Caco-2 (cell line): ENCODE measurements at regions not wholly inside any gene's neighbourhood (a gene's known extent, or its start where the extent isn't known, plus 50 kb on each side); places are given as distances from the start of the nearest gene placed in this dataset.

Experiments used
- BruUV-seq: library from RNA; stranded (reverse); fragments of 400-500 nt; replicated peaks from 2 replicates; lab custom pipeline; 2021; lab: Mats Ljungman, UMichigan
- CTCF ChIA-PET: fragments of 300-600 bp; sonication (Branson Sonifier 250); formaldehyde crosslinking; loops from one replicate; lab custom pipeline; 2022; ENCODE audit warnings: antibody characterized with exemption; lab: Charles Lee
- POLR2A ChIA-PET: fragments of 300-600 bp; sonication (Branson Sonifier 250); formaldehyde crosslinking; loops from one replicate; lab custom pipeline; 2022; ENCODE audit warnings: antibody characterized with exemption; lab: Charles Lee
- DNase-seq, 2 experiments: peaks; one replicate each; pipeline versions ENCODE4 v3.0.0 to v3.0.0-alpha.2; 2020 to 2022
- H3K27me3 ChIP-seq: replicated peaks from 2 replicates; pipeline ENCODE4 v1.6.0; 2011; ENCODE audit warnings: low read length; ENCODE audit not compliant: control insufficient read depth, insufficient read depth
- H3K36me3 ChIP-seq: 2 replicates; pipeline ENCODE4 v1.5.1; 2011; ENCODE audit warnings: low read length; ENCODE audit not compliant: control insufficient read depth, insufficient read depth
- H3K4me1 ChIP-seq: fragments of 250-450 bp; sonication (Bioruptor Pico); 2 replicates; pipeline ENCODE4 v1.5.1; 2020; ENCODE audit warnings: mild to moderate bottlenecking
- H3K4me3 ChIP-seq: 2 replicates; pipeline ENCODE4 v1.5.1; 2011; ENCODE audit warnings: low read depth, mild to moderate bottlenecking, control low read depth, low read length
- H3K9me3 ChIP-seq: fragments of 250-450 bp; sonication (Bioruptor Pico); 2 replicates; pipeline ENCODE4 v1.5.1; 2020; ENCODE audit warnings: mild to moderate bottlenecking, moderate library complexity
- H3K27ac Mint-ChIP-seq: one replicate; pipeline ENCODE4 v1.8.0; 2022; ENCODE audit warnings: mixed read lengths; ENCODE audit not compliant: unreplicated experiment
- H3K27me3 Mint-ChIP-seq: one replicate; pipeline ENCODE4 v1.8.0; 2022; ENCODE audit warnings: mixed read lengths; ENCODE audit not compliant: insufficient read depth, unreplicated experiment
- H3K36me3 Mint-ChIP-seq: one replicate; pipeline ENCODE4 v1.8.0; 2022; ENCODE audit warnings: mild to moderate bottlenecking, mixed read lengths; ENCODE audit not compliant: insufficient read depth, unreplicated experiment
- H3K4me1 Mint-ChIP-seq: one replicate; pipeline ENCODE4 v1.8.0; 2022; ENCODE audit warnings: low read depth, mixed read lengths; ENCODE audit not compliant: unreplicated experiment
- H3K4me3 Mint-ChIP-seq: one replicate; pipeline ENCODE4 v1.8.0; 2022; ENCODE audit warnings: mild to moderate bottlenecking, moderate library complexity, mixed read lengths; ENCODE audit not compliant: unreplicated experiment
- H3K9me3 Mint-ChIP-seq: one replicate; pipeline ENCODE4 v1.8.0; 2022; ENCODE audit warnings: mixed read lengths; ENCODE audit not compliant: unreplicated experiment
- CTCF ChIP-seq, 2 experiments: fragments of 200-600 bp in 1 of 2; IDR thresholded peaks; 1 replicate in 1 of 2; 2 replicates in 1 of 2; pipeline versions ENCODE4 v1.5.1 to v1.8.0; 2011 to 2022; ENCODE audit warnings: antibody characterized with exemption in 1 of 2, control low read depth in 1 of 2, inconsistent platforms in 1 of 2, low read depth in 1 of 2, low read length in 1 of 2, mild to moderate bottlenecking in 1 of 2, moderate library complexity in 1 of 2; ENCODE audit not compliant: insufficient read depth in 1 of 2, severe bottlenecking in 1 of 2, unreplicated experiment in 1 of 2
- intact Hi-C: fragments of 100-400 bp; cut with micrococcal nuclease; formaldehyde crosslinking; loops from one replicate; pipeline ENCODE4 v1.10.0; 2022; ENCODE audit not compliant: unreplicated experiment

- no TSS peak for BruUV-seq
Measured at GRCh38 chr21:33971492-33972013, 55.9 kb upstream of the ATP5PO start.

GRCh38 chr21:33969581-33969980 is 54.0 kb upstream of the ATP5PO start:
- H3K36me3 Mint-ChIP-seq, result peaks cover 7% of the 10 kb centered on the region
- no peak for DNase-seq
- no peaks in the 10 kb centered on the region for H3K9me3 Mint-ChIP-seq
- BruUV-seq, result no TSS peak
- H3K27ac Mint-ChIP-seq, result peak overlapping the region; percentile 88
- POLR2A ChIA-PET, result interaction anchor here (2.2 kb wide), 1 partner anchor 22 kb away, joined by 5 read pairs; no protein-coding TSS in a partner anchor
- no peak for TF ChIP-seq CTCF (IDR thresholded peaks at IDR 0.05; ENCODE audit: insufficient read depth in 1 of 2, low read depth in 1 of 2, low read length in 1 of 2, severe bottlenecking in 1 of 2, unreplicated experiment in 1 of 2)
- H3K4me3 ChIP-seq, result no peak overlapping the region
- H3K9me3 ChIP-seq, result no peaks in the 10 kb centered on the region
- intact Hi-C loops, result loop anchor here (5.0 kb wide), 1 partner anchor 53 kb away; no protein-coding TSS in a partner anchor
- H3K4me1 ChIP-seq, result peaks cover 72% of the 10 kb centered on the region
- H3K27me3 Mint-ChIP-seq, result no peaks in the 10 kb centered on the region
- peaks cover 50% of the 10 kb centered on the region for H3K4me1 Mint-ChIP-seq
- no peaks in the 10 kb centered on the region for H3K27me3 ChIP-seq
- CTCF ChIA-PET, result no interaction called here
- H3K4me3 Mint-ChIP-seq, result no peak overlapping the region
- no peaks in the 10 kb centered on the region; the same call in 1 of the 2 replicates for H3K36me3 ChIP-seq

More at GRCh38 chr21:33971492-33972013, 55.9 kb upstream of the ATP5PO start:
- no peaks in the 10 kb centered on the region; the same call in 1 of the 2 replicates for H3K36me3 ChIP-seq
- POLR2A ChIA-PET, result interaction anchor here (0.9 to 1.7 kb wide), 2 partner anchors 24 to 39 kb away, joined by 3 to 7 read pairs; no protein-coding TSS in a partner anchor
- Mint-ChIP-seq H3K36me3 (peaks cover 7% of the 10 kb centered on the region), H3K27ac (peak overlapping the region; percentile 88), H3K9me3 (no peaks in the 10 kb centered on the region), H3K27me3 (no peaks in the 10 kb centered on the region), H3K4me3 (peak overlapping the region; percentile 54), H3K4me1 (peaks cover 69% of the 10 kb centered on the region)
- H3K9me3 ChIP-seq, result no peaks in the 10 kb centered on the region
- no peak overlapping the region for H3K4me3 ChIP-seq
- peak; percentile 62 to 69 for DNase-seq
- intact Hi-C loops, result no loop called here
- peaks cover 85% of the 10 kb centered on the region for H3K4me1 ChIP-seq
- no peak for TF ChIP-seq CTCF (IDR thresholded peaks at IDR 0.05; ENCODE audit: insufficient read depth in 1 of 2, low read depth in 1 of 2, low read length in 1 of 2, severe bottlenecking in 1 of 2, unreplicated experiment in 1 of 2)
- H3K27me3 ChIP-seq, result no peaks in the 10 kb centered on the region
- CTCF ChIA-PET, result interaction anchor here (0.7 to 0.9 kb wide), 2 partner anchors 47 to 398 kb away, joined by 3 to 4 read pairs; no protein-coding TSS in a partner anchor

- Mint-ChIP-seq H3K36me3 (peaks cover 7% of the 10 kb centered on the region), H3K4me3 (no peak overlapping the region), H3K9me3 (no peaks in the 10 kb centered on the region), H3K27ac (peak overlapping the region; percentile 88), H3K4me1 (peaks cover 50% of the 10 kb centered on the region), H3K27me3 (no peaks in the 10 kb centered on the region)
- ChIA-PET POLR2A (interaction anchor here (2.2 kb wide), 1 partner anchor 22 kb away, joined by 5 read pairs; no protein-coding TSS in a partner anchor), CTCF (no interaction called here)
- H3K27me3 ChIP-seq, result no peaks in the 10 kb centered on the region
- no TSS peak for BruUV-seq
- intact Hi-C loops, result loop anchor here (5.0 kb wide), 1 partner anchor 53 kb away; no protein-coding TSS in a partner anchor
- H3K4me1 ChIP-seq, result peaks cover 72% of the 10 kb centered on the region
- no peaks in the 10 kb centered on the region for H3K9me3 ChIP-seq
- no peaks in the 10 kb centered on the region; the same call in 1 of the 2 replicates for H3K36me3 ChIP-seq
- TF ChIP-seq CTCF (IDR thresholded peaks at IDR 0.05; ENCODE audit: insufficient read depth in 1 of 2, low read depth in 1 of 2, low read length in 1 of 2, severe bottlenecking in 1 of 2, unreplicated experiment in 1 of 2), result no peak
- H3K4me3 ChIP-seq, result no peak overlapping the region
- no peak for DNase-seq
Measured at GRCh38 chr21:33968995-33969348, 53.4 kb upstream of the ATP5PO start.
